WTC11 (cell line): ENCODE measurements at regions not wholly inside any gene's neighbourhood (a gene's known extent, or its start where the extent isn't known, plus 50 kb on each side); places are given as distances from the start of the nearest gene placed in this dataset.

Source experiments
- CTCF ChIP-seq: fragments of 200-600 bp; IDR thresholded peaks from 2 replicates; pipeline ENCODE4 v1.8.0; 2022; ENCODE audit warnings: antibody characterized with exemption
- E2F1 ChIP-seq: sonication (generic); formaldehyde crosslinking; IDR thresholded peaks from 2 replicates; pipeline ENCODE4 v1.8.0; 2022; ENCODE audit warnings: mild to moderate bottlenecking, missing genetic modification reagents
- E2F5 ChIP-seq: sonication (generic); formaldehyde crosslinking; IDR thresholded peaks from 2 replicates; pipeline ENCODE4 v1.8.1; 2022; ENCODE audit warnings: mild to moderate bottlenecking, moderate library complexity, missing genetic modification reagents
- ESRRA ChIP-seq: sonication (generic); formaldehyde crosslinking; IDR thresholded peaks from 2 replicates; pipeline ENCODE4 v1.8.1; 2022; ENCODE audit warnings: mild to moderate bottlenecking, missing genetic modification reagents, borderline replicate concordance
- MAX ChIP-seq: sonication (generic); formaldehyde crosslinking; IDR thresholded peaks from 2 replicates; pipeline ENCODE4 v1.8.0; 2022; ENCODE audit warnings: mild to moderate bottlenecking, missing genetic modification reagents
- NFYB ChIP-seq: sonication (generic); formaldehyde crosslinking; conservative IDR thresholded peaks from 2 replicates; pipeline ENCODE4 v1.8.0; 2022; ENCODE audit warnings: low read depth, missing genetic modification reagents
- PREB ChIP-seq: sonication (generic); formaldehyde crosslinking; IDR thresholded peaks from 2 replicates; pipeline ENCODE4 v1.8.1; 2022; ENCODE audit warnings: mild to moderate bottlenecking, missing genetic modification reagents, moderate library complexity, borderline replicate concordance

GRCh38 chr3:194841515-194841841 is 155.8 kb downstream of the FAM43A start:
- no peak for TF ChIP-seq CTCF
- no peak for TF ChIP-seq MAX
- no peak for TF ChIP-seq PREB (CRISPR knock-in tag)
- TF ChIP-seq NFYB: no peak
- no peak for TF ChIP-seq ESRRA (CRISPR knock-in tag)
- no peak for TF ChIP-seq E2F5 (CRISPR knock-in tag)
- no peak for TF ChIP-seq E2F1
